DOHH2 (cell line): ENCODE measurements at regions not wholly inside any gene's neighbourhood (a gene's known extent, or its start where the extent isn't known, plus 50 kb on each side); places are given as distances from the start of the nearest gene placed in this dataset.

ENCODE experiments used
- CTCF ChIP-seq: fragments of 200-600 bp; sonication (generic); IDR thresholded peaks from one replicate; pipeline ENCODE4 v1.5.1; 2014; ENCODE audit warnings: antibody characterized with exemption, mild to moderate bottlenecking, low read depth, low read length; ENCODE audit not compliant: poor library complexity, severe bottlenecking
- EZH2phosphoT487 ChIP-seq: fragments of 200-600 bp; sonication (generic); IDR thresholded peaks from 2 replicates; pipeline ENCODE4 v1.6.1; 2017; ENCODE audit warnings: borderline replicate concordance, mild to moderate bottlenecking, antibody characterized with exemption, low read length, moderate library complexity, mixed read lengths

- TF ChIP-seq EZH2phosphoT487 (no peak), CTCF (no peak)
Observed at GRCh38 chr12:107478881-107479280, 206.7 kb upstream of the PWP1 start.
